ENCODE measurements at regions not wholly inside any gene's neighbourhood (a gene's known extent, or its start where the extent isn't known, plus 50 kb on each side); places are given as distances from the start of the nearest gene placed in this dataset.
A peak's percentile ranks its signal among the peaks of the same experiment; 100 is the strongest.
"Not testable (repeated sequence)": the region's sequence is repeated elsewhere in the genome, so short reads cannot be mapped to it uniquely, and the experiment has no call there.

- DNase-seq = not testable (repeated sequence)
These were observed 2226.0 kb upstream of the DEFB115 start for GRCh38 chr20:29031262-29031982.

- DNase-seq = not testable (repeated sequence)
These were observed 2213.2 kb upstream of the DEFB115 start for GRCh38 chr20:29044239-29044638.

- peak; percentile 43 for DNase-seq
These were observed 2207.4 kb upstream of the DEFB115 start for GRCh38 chr20:29050008-29050606.

- peak; percentile 10 for DNase-seq
These were observed 2199.5 kb upstream of the DEFB115 start for GRCh38 chr20:29057866-29058484.

- not testable (repeated sequence) for DNase-seq
These were observed 2195.0 kb upstream of the DEFB115 start for GRCh38 chr20:29062451-29062850.

- DNase-seq = not testable (repeated sequence)
These were observed 2191.1 kb upstream of the DEFB115 start for GRCh38 chr20:29066341-29066740.

GRCh38 chr20:29073640-29074039, 2183.8 kb upstream of the DEFB115 start:
- DNase-seq = not testable (repeated sequence)

- peak; percentile 17 for DNase-seq
These were observed 2177.4 kb upstream of the DEFB115 start for GRCh38 chr20:29079769-29080690.

- not testable (repeated sequence) for DNase-seq
These were observed 2175.8 kb upstream of the DEFB115 start for GRCh38 chr20:29081712-29082111.

GRCh38 chr20:29085625-29086024, 2171.8 kb upstream of the DEFB115 start:
- DNase-seq = no peak

GRCh38 chr20:29086145-29086718, 2171.2 kb upstream of the DEFB115 start:
- DNase-seq = not testable (repeated sequence)

GRCh38 chr20:29086938-29087337, 2170.5 kb upstream of the DEFB115 start:
- DNase-seq = no peak

- DNase-seq = not testable (repeated sequence)
These were observed 2169.6 kb upstream of the DEFB115 start for GRCh38 chr20:29087887-29088286.

GRCh38 chr20:29088472-29088871, 2169.0 kb upstream of the DEFB115 start:
- DNase-seq = not testable (repeated sequence)

GRCh38 chr20:29089409-29089808, 2168.1 kb upstream of the DEFB115 start:
- not testable (repeated sequence) for DNase-seq

- not testable (repeated sequence) for DNase-seq
These were observed 2163.5 kb upstream of the DEFB115 start for GRCh38 chr20:29093958-29094357.

- DNase-seq = not testable (repeated sequence)
These were observed 2160.8 kb upstream of the DEFB115 start for GRCh38 chr20:29096695-29097094.

GRCh38 chr20:29107884-29108283, 2149.6 kb upstream of the DEFB115 start:
- DNase-seq = not testable (repeated sequence)

GRCh38 chr20:29109386-29109785, 2148.1 kb upstream of the DEFB115 start:
- not testable (repeated sequence) for DNase-seq

- not testable (repeated sequence) for DNase-seq
These were observed 2142.4 kb upstream of the DEFB115 start for GRCh38 chr20:29115097-29115496.

- DNase-seq = no peak
These were observed 2138.3 kb upstream of the DEFB115 start for GRCh38 chr20:29119141-29119540.

GRCh38 chr20:29119684-29120083, 2137.8 kb upstream of the DEFB115 start:
- DNase-seq = not testable (repeated sequence)

Data from activated CD4-positive, alpha-beta T cell treated with anti-CD3 and anti-CD28 coated beads, Interleukin-10, Interleukin-2, amounts not matched to agents 100 ng/mL and 50 ng/mL, durations not matched to agents 16 hours and 8 hours (primary cell).